IPS DF 4.7 (cell line): ENCODE measurements at regions not wholly inside any gene's neighbourhood (a gene's known extent, or its start where the extent isn't known, plus 50 kb on each side); places are given as distances from the start of the nearest gene placed in this dataset.

Experiments
- DNase-seq: peaks from one replicate; pipeline ENCODE4 v3.0.0-alpha.2; 2013; ENCODE audit warnings: low spot score; ENCODE audit errors: extremely low read depth

DNA sequence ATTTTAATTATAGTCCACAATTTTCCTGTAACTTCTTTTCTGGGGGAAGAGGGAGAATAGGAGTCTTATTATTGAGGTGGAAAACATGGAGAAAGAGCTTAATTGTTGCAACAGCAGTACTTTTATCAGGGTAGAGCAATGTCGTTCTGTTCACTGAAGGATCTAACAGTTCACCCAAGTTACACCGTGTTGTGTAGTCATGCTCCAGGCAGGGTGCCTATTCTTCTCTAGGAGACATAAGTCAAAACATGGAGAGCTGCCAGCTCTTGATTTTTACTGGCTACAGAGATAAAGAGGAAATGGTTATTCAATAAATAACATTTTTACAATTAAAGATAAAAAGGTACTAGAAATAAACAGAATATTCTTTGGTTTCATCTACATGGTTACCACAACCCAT lies 594.3 kb upstream of the NETO1 start:
- DNase-seq = no peak

DNA sequence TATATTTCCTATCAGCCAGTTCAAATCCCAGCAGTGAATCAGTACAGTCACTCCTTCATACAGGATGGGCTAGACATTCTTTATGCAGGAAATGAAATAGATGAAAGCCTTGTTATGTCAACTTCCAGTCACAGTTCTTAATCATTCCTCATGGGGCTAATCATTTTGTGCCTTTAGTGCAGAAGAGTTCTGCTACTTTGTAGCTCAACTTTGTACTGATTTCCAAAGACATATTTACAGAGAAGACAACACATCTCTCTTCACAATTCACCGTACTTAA lies 593.9 kb upstream of the NETO1 start:
- no peak for DNase-seq

DNA sequence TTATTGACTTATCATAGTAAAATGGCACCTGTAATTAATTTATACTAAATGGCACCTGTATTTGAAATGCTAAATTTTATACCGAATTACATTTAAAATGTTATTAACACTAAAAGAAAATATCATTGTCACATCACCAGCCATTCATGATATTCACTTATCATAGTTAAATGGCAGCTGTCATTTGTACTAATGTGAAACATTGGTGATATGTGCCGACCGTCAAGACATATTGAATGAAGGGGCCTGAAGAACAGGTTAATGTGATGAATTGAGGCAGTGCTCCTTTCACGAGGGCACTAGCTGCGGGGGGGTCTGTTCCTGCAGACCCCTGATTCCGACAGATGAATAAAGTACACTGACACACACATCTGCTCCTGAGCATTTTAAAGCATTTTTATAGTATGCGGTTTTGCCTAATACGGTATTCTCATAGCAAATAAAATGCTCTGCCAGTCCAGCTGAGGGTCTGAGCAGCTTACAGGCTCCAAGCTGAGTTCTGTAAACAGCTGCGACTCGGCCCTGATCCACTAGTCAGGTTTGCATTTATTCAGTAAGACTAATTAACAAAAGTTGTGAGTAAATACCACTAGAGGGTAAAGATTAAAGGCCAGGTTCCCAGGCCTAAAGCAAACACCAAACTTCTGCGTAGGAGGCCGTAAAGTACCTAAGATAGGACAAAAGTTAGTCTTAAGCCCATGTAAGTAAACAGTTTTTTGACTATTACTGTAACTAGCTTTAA lies 593.4 kb upstream of the NETO1 start:
- no peak for DNase-seq

DNA sequence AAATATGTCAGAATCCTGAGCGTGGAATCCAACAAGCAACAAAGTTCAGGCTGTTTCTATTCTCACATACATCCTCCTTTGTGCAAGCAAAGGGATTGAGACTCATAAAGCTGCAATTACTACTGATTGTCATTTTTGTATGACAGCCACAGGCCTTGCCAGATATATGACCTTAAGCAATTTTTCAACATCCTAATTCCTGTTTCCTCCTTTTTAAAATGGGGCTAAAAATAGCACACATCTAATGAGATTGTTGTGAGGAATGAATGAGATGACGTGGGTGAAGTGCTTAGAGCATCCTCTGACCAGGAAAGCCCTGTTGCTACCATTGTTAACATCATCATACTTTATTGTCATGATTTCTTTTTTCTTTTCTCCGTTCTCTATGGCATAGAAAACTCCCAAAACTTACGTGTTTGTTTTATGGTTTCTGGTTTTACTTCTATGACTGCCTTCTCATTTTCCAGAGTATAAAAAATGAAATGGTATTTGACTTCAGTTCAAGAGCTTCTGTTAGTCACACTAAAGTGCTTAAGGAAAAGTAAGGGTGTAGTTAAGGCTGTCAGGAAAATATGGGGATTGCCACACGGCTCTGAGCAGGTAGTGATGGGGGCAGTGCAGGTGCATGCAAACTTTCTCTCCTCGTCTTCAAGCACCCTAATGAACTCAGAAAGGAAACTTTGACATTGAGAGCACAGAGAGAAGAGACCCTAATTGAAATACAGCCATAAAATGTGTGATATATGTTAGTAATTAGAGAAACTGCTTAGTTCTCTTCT lies 590.6 kb upstream of the NETO1 start:
- DNase-seq = no peak

DNA sequence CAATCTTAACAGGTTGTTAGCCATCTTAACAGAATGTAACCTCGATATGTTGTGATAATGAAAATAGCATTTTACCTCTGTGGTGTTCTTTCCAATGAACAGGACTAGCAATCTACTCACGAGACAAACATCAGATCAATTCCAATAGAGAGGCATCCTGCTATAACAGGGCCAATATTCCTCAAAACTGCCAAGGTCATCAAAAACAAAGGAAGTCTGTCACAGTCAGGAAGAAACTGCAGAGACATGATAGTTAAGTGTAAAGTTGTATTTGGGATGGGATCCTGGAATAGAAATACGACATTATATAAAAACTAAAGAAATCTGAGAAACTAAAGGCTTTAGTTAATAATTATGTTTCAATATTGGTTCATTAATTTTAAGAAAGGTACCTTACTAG lies 588.9 kb upstream of the NETO1 start:
- no peak for DNase-seq

DNA sequence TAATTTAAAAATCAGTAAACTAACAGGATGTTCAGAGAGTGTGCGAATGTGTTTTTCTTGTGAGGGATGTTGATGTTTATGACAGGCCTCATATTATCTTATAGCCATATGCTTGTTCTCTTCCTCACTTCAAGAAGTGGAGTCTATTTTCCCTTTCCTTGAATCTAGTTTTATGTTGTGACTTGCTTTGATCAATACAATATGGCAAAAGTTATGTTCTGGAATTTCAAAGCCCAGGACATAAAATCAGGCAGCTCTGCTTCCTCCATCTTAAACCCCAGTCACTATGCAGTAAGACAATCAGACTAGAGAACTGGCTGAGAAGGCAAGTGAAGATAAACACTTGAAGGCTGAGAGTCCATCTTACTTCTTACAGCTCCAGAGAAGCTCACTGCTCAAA lies 585.1 kb upstream of the NETO1 start:
- DNase-seq = no peak

DNA sequence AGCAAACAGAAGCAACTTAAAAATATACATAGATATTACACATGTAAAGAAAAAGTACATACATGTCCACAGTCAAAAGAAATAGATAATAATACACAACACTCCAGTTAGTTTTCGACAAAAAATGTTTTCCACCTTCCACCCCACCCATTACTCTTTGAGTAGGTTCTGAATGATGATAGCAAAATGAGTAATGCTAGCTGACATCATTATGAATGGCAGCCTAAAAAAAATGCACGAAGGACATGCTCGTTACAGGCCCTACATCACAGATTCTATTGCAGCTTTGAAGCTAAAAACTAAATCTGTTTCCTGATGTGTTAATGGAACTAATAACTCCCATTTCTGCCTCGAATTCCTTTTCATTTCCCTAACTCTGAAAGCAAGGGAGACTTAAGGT lies 578.7 kb upstream of the NETO1 start:
- no peak for DNase-seq

DNA sequence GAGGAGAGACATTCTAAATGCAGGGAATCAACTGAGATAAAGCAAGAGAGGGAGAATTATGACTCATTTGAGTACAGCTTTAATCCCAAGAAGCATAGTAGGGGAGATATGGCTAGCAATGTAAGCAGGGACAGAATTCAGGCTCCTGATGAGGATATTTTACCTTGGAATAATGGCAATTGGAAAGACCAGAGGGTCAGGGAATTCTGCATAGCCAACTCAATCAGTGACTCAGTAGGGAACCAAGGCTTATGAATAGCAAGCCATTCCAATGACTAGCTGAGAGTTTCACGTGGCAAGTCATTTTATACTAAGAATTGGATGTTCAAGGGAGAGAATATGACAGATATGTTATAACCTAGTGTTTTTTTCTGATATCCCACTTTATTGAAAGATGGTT lies 563.8 kb upstream of the NETO1 start:
- DNase-seq = peak; percentile 49

DNA sequence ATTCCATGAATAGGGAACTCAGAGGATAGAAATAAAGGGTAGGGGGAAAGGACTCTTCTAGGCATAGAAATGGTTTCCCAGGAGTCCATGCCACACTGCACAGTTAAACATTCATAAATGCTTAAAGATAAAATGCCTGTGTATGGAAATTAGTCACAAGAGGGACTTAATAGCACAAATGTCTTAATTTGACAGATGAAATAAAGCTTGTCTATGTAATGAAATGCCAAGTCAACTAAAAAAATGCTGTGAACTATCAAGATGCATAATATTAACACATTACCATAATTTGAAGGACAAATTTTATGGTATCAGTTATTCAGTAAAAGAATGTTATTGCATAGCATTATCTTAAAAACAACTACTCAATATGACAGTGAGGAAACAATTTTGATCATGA lies 553.2 kb upstream of the NETO1 start:
- no peak for DNase-seq

DNA sequence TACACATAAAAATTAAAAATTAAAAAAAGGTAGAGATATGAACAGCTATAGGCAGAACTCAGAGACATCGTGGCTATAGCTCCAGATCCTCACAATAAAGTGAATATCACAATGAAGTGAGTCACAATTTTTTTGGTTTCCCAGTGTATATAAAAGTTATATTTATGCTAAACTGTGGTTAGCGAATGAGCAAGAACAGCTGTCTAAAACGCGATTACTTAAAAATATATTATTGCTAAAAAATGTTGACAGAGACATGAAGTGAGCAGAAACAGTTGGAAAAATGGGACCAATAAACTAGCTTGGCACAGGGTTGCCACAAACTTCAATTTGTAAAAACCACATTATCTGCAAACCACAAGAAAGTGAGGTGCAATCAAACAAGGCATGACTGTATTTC lies 551.7 kb upstream of the NETO1 start:
- DNase-seq = no peak

DNA sequence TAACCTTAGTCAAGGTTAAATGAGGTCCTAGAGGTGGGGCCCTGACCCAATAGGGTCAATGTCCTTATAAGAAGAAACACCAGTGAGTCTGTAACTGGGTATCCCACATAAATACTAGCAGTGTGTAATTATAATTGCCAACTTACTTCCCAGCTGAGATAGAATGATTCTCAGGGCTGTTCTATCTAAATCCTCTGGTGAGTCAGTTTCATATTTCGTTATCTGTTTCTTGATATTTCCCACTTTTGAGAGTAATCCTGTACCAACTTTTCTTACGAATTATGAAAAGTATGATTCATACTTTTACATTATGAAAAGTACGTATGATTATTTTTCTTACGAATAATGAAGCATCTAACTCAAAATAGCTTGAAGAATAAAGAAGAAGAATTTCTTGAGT lies 546.8 kb upstream of the NETO1 start:
- no peak for DNase-seq

DNA sequence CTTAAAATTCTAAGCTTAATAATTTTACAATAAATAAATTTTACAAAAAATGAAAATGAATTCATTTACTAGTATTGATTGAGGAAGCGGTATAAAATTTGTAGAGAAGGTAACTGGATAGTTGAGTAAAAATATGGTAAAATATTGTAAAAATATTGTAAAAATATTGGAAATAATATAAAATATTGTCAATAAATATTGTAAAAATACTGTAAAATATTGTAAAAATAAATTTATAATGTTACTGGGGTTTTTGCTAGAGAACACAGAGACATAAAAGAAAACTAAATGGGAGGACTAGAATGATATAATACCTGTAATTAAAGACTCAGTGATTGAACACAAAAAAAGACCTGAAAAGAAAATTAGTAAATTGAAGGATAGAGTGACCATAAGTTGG lies 546.3 kb upstream of the NETO1 start:
- no peak for DNase-seq

DNA sequence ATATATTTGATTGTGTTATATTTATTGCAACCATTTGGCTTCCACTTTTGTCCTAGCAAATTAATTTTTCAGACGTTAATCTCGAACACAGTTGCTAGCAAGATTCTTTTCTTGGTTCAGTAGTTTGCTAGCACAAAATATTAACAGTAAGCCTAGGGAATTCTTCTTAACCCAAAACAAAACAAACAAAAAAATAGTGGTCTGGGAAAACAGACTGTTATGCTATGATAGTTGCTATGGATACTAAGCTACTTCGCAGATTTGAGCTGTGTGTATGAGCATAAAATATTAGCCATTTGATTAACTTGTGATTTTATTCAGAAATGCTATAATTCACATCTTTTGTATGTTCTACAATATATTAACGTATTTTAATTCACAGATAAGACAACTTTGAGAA lies 541.5 kb upstream of the NETO1 start:
- no peak for DNase-seq

DNA sequence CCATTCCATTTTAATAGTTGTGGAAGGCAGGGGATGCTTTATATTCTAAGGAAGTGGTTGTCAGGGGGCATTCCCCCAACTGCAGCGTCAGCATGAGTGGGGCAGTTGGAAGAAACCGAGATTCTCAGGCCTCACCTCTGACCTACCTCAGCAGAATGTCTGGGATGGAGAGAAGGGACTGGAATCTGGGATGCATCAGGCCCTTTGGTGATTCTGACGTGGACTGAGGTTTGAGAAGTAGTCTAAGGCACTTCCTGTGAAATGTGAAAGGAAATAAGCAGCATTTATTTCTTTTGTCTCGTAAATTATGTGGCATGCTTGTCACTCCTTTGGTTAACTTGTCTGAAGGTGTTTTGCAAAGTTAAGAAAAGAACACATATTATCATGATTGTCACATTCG lies 540.7 kb upstream of the NETO1 start:
- peak; percentile 25 for DNase-seq

DNA sequence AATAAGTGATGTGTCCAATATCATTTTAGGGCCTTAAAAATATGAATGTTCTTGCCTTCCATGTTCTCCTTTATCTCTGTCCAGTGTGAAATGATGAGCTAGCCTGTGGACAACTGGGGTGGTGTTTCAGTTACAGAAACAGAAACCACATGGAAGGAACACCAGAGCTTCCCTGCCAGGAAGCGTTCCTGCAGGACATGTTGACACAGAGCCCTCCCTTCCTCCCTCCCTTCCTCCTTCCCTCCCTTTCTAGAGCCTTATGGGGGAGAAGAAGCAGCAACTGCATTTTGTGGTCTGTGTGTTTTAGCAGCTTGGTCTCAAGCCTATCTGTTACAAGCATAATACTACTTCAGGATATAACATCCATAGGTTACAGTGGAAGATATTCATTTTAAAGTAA lies 539.7 kb upstream of the NETO1 start:
- no peak for DNase-seq

DNA sequence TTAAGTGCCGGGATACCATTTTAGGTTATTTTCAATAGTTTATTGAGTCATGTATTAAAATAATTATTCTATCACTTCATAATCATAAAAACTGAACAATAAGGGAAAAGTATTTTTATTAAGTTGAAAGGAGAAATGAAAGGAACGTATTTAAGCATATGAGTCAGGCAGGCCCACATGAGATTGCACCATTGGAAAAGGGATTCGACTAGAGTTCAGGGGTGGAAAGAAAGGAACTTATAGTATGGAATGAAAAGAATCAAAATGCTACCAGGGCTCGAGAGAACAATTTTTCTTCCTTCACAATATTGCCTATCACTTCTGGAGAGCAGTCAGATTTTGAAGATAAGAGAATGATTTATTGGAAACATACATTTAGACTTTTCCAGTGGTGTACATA lies 516.5 kb upstream of the NETO1 start:
- no peak for DNase-seq

DNA sequence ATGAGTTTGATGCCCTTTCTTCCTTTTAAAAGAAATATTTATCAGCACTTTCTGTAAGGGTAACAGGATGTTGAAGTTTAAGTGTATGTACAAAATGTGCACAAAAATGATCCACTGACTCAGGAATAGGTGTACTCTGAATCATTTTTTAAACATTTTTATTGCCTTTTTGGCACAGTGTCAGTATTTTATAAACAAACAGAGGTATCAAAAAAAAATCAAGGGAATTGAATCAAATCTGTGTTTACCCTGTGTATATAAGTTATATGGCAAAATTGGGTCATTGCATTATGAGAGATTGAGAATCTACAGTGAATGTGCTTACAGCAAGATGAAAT lies 513.9 kb upstream of the NETO1 start:
- no peak for DNase-seq

DNA sequence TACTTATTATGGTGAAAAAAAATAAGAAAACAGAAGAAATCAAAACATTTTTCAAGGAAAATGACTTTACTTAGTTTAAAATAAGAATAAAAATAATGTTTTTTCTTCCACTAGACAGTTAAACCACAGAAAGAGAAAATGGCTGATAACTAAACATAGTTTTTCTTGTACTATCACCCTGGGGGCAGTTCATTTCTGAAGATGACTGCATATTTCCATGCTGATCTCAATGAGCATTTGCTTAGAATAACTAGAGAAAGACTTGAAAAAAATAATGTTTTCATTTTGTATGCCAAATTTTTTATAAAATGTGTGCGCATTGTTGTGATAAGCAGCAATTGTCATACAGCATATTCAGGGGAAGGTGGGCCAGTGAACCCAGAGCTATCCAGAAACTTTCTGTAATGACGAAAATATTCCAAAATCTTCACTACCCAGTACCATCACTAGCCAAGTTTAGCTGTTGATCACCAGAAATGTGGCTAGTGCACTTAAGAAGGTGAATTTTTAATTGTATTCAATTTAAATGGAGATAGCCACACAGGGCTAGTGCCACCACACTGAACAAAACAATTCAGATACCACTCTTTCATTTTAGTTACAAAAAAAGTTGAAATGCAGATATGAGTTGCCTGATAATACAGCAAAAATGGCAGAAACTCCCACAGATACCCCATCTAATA lies 513.4 kb upstream of the NETO1 start:
- DNase-seq = no peak

DNA sequence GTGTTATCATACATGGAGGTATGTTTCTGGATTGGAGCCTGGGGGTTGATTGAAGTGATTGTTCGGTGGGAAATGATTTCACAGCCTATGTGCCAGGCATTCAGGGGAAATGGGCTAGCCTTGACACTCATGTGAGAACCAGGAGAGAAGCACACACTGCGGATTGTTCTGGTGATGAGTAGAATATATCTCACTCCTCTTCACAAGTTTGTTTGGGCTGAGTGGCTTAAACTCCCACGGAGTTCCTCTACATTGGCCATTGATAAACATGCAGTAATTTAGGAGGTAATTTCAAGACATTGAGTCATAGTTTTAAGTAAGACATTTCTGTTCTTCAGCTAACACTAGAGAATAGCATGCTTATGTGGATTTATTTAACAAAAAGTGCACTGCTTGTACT lies 498.9 kb upstream of the NETO1 start:
- DNase-seq = no peak

DNA sequence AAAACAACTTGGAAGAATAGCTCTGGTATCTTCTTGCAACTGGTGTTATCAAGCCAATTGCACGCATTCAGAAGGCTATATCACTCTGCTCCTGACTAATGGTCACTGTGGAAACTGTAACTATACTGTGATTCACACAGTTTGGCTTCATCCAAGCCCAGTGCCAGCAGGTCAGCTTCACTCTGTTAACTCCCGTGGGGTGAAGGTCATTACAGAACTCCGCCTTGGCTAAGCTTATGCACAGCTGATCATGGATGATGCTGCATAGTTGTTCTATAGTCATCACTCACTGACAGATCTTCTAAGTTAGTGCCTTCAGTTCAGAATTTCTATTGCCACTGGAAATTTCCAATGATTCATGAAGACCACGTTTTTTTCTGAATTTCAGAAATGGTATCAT lies 497.2 kb upstream of the NETO1 start:
- no peak for DNase-seq

DNA sequence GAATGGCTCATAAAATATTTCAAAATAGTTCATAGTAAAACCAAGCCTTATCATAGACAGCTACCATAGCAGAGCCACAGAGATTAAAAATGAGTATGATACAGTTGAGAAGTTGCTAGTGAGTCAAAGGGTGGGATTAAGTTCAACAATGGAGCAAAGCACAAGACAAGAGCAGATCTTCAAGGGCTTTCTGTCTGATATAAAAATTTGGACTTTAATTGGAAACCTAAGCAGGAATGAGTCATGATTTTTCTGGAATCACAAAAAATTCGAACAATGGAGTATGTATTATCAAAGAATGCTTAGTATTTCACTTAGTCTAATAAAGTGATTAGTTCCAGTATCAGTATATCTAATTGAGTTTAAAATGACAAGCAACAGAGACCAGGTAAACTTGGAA lies 487.3 kb upstream of the NETO1 start:
- DNase-seq = no peak

DNA sequence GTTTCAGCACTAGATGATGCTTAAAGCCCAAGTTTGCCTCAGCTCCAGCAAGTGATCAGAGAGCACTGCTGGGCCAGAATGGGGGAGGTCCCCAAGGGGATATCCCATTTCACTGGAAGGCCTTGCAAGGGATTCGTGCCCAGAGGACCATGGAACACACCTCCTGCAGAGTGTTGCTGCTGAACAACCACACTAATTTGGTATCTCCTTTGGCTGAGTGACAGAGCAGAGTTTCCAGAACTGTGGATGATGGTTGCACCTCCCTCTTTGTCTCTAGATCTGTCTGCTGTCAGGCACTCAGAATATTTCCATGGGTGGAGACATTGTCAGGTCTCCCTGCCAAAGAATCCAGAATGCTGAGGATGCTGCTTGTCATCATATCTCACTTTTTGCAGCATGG lies 484.8 kb upstream of the NETO1 start:
- no peak for DNase-seq
